OCI-LY1 (cell line): ENCODE measurements at regions not wholly inside any gene's neighbourhood (a gene's known extent, or its start where the extent isn't known, plus 50 kb on each side); places are given as distances from the start of the nearest gene placed in this dataset.

ENCODE experiments used
- H2AFZ ChIP-seq: fragments of 200-600 bp; sonication (generic), shearing (Covaris generic); 2 replicates; pipeline ENCODE4 v1.6.0; 2014; ENCODE audit warnings: antibody characterized with exemption, mild to moderate bottlenecking, low read length
- H3F3A ChIP-seq: fragments of 200-600 bp; sonication (generic), shearing (Covaris generic); 2 replicates; pipeline ENCODE4 v1.6.0; 2014; ENCODE audit warnings: mild to moderate bottlenecking, antibody characterized with exemption, low read length, moderate library complexity; ENCODE audit not compliant: insufficient read depth
- H3K27ac ChIP-seq: fragments of 200-600 bp; sonication (generic); 2 replicates; pipeline ENCODE4 v1.5.1; 2014; ENCODE audit warnings: low read length, mixed run types, mild to moderate bottlenecking, low read depth; ENCODE audit not compliant: poor library complexity, severe bottlenecking
- H3K27me3 ChIP-seq: fragments of 200-600 bp; sonication (generic); 2 replicates; pipeline ENCODE4 v1.6.0; 2014; ENCODE audit warnings: antibody characterized with exemption, mild to moderate bottlenecking, low read length, moderate library complexity; ENCODE audit not compliant: insufficient read depth
- H3K36me3 ChIP-seq: fragments of 200-600 bp; sonication (generic); 2 replicates; pipeline ENCODE4 v1.6.1; 2014; ENCODE audit warnings: mild to moderate bottlenecking, antibody characterized with exemption, low read length, moderate library complexity, mixed read lengths; ENCODE audit not compliant: insufficient read depth
- H3K4me1 ChIP-seq: fragments of 200-600 bp; sonication (generic); 2 replicates; pipeline ENCODE4 v1.5.1; 2014; ENCODE audit warnings: mild to moderate bottlenecking, low read length, moderate library complexity; ENCODE audit not compliant: insufficient read depth, severe bottlenecking
- H3K4me2 ChIP-seq: fragments of 200-600 bp; sonication (generic), shearing (Covaris generic); 2 replicates; pipeline ENCODE4 v1.6.1; 2014; ENCODE audit warnings: low read length
- H3K4me3 ChIP-seq: fragments of 200-600 bp; sonication (generic); 2 replicates; pipeline ENCODE4 v1.5.1; 2014; ENCODE audit warnings: low read length, low read depth, mild to moderate bottlenecking, mixed read lengths; ENCODE audit not compliant: poor library complexity, severe bottlenecking
- H3K79me2 ChIP-seq: fragments of 200-600 bp; shearing (Covaris generic); 2 replicates; pipeline ENCODE4 v1.6.1; 2016; ENCODE audit warnings: mixed run types, low read length, mixed read lengths; ENCODE audit not compliant: insufficient read depth
- H3K9ac ChIP-seq: fragments of 200-600 bp; sonication (generic), shearing (Covaris generic); 2 replicates; pipeline ENCODE4 v1.6.1; 2014; ENCODE audit warnings: mild to moderate bottlenecking, low read length, mixed read lengths
- H3K9me2 ChIP-seq: fragments of 200-600 bp; sonication (generic), shearing (Covaris generic); 2 replicates; pipeline ENCODE4 v1.6.1; 2014; ENCODE audit warnings: low read depth, mild to moderate bottlenecking, low read length, mixed read lengths
- H3K9me3 ChIP-seq: fragments of 200-600 bp; shearing (Covaris generic); 2 replicates; pipeline ENCODE4 v1.6.1; 2014; ENCODE audit warnings: low read length, mixed read lengths
- H4K20me1 ChIP-seq: fragments of 200-600 bp; sonication (generic), shearing (Covaris generic); 2 replicates; pipeline ENCODE4 v1.6.0; 2016; ENCODE audit warnings: mild to moderate bottlenecking, low read length; ENCODE audit not compliant: insufficient read depth
- EZH2 ChIP-seq: fragments of 200-600 bp; sonication (generic), shearing (Covaris generic); IDR thresholded peaks from 2 replicates; pipeline ENCODE4 v1.8.0; 2017; ENCODE audit warnings: borderline replicate concordance, mixed run types, mild to moderate bottlenecking, antibody characterized with exemption, low read length, moderate library complexity, mixed read lengths
- TF ChIP-seq, protein P1 (sequence below): fragments of 200-600 bp; sonication (generic), shearing (Covaris generic); IDR thresholded peaks from 2 replicates; pipeline ENCODE4 v1.5.1; 2017; ENCODE audit warnings: mild to moderate bottlenecking, antibody characterized with exemption, low read length, moderate library complexity, mixed read lengths

DNA sequence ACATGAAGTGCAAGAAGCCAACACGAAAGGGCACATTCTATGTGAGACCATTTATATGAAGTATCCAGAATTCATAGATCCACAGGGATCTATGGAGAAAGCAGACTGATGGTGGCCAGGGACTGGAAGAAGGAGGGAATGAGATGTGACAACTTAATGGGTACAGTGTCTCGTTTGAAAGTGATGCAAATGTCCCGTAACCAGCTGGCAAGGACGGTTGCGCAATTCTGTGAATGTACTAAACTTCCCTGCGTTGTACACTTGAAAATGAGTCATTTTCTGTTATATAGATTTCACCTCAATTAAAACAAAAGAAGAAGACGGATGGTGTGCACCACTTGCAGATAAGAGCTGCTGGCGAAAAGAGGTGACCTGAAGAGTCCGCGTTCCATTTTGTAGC, 861.1 kb downstream of the TYW1 start:
- H3K27ac ChIP-seq: no peak overlapping the region
- no peaks in the 10 kb centered on the region for H4K20me1 ChIP-seq
- H3K4me2 ChIP-seq: no peak overlapping the region
- H3K9me2 ChIP-seq: no peaks in the 10 kb centered on the region
- H3K27me3 ChIP-seq: no peaks in the 10 kb centered on the region
- H2AFZ ChIP-seq: no peak overlapping the region
- no peaks in the 10 kb centered on the region for H3K4me1 ChIP-seq
- no peaks in the 10 kb centered on the region for H3K79me2 ChIP-seq
- H3K4me3 ChIP-seq: no peak overlapping the region
- H3K9me3 ChIP-seq: no peaks in the 10 kb centered on the region
- H3K9ac ChIP-seq: no peak overlapping the region
- H3F3A ChIP-seq: no peaks in the 10 kb centered on the region
- TF ChIP-seq, protein P1, sequence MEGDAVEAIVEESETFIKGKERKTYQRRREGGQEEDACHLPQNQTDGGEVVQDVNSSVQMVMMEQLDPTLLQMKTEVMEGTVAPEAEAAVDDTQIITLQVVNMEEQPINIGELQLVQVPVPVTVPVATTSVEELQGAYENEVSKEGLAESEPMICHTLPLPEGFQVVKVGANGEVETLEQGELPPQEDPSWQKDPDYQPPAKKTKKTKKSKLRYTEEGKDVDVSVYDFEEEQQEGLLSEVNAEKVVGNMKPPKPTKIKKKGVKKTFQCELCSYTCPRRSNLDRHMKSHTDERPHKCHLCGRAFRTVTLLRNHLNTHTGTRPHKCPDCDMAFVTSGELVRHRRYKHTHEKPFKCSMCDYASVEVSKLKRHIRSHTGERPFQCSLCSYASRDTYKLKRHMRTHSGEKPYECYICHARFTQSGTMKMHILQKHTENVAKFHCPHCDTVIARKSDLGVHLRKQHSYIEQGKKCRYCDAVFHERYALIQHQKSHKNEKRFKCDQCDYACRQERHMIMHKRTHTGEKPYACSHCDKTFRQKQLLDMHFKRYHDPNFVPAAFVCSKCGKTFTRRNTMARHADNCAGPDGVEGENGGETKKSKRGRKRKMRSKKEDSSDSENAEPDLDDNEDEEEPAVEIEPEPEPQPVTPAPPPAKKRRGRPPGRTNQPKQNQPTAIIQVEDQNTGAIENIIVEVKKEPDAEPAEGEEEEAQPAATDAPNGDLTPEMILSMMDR: no peak
- no peak for TF ChIP-seq EZH2
- no peaks in the 10 kb centered on the region for H3K36me3 ChIP-seq

DNA sequence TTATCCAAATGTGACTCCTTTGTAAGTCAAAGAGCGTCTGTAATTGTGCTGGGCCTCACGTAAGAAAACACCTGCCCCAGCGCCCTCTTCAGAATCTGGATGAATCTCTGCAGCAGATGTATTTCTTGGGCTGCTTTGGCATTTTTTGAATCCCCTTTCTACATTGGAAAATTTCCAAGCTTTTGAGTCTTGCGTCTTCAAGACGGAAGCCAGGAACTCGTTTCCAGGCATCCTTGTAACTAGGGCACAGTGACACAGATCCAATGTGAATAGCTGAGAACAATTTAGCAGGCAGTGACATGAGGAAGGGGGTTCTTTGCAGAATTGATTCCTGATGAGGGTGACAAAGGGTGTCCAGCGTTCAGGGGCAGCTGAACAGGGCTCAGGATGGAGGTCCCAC, 862.3 kb downstream of the TYW1 start:
- Histone ChIP-seq H3K4me2 (no peak overlapping the region), H3K27me3 (no peaks in the 10 kb centered on the region), H3K9me3 (no peaks in the 10 kb centered on the region), H3K79me2 (no peaks in the 10 kb centered on the region), H3F3A (no peaks in the 10 kb centered on the region), H3K4me1 (no peaks in the 10 kb centered on the region), H3K27ac (no peak overlapping the region), H3K4me3 (no peak overlapping the region), H3K36me3 (no peaks in the 10 kb centered on the region), H3K9ac (no peak overlapping the region), H4K20me1 (no peaks in the 10 kb centered on the region), H3K9me2 (no peaks in the 10 kb centered on the region), H2AFZ (no peak overlapping the region)
- no peak for TF ChIP-seq EZH2
- TF ChIP-seq, protein P1: no peak

DNA sequence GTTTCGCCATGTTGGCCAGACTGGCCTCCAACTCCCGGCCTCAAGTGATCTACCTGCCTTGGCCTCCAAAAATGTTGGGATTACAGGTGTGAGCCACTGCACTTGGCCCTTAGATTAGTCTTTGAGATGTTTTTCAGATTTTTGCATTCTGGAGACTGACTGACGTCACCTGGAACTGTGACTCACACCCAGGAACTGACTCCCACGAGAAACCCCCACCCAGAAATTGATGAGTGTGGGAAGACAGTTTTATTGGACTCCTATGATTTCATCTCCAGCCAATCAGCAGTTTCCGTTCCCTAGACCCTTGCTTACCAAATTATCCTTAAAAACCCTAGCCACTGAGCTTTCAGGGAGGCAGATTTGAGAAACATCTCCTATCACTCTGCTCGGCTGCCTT, 867.3 kb downstream of the TYW1 start:
- no peak for TF ChIP-seq EZH2
- TF ChIP-seq, protein P1: no peak
- no peaks in the 10 kb centered on the region for H3K36me3 ChIP-seq
- no peak overlapping the region for H2AFZ ChIP-seq
- H3K4me1 ChIP-seq: no peaks in the 10 kb centered on the region
- no peaks in the 10 kb centered on the region for H3K9me3 ChIP-seq
- no peaks in the 10 kb centered on the region for H3F3A ChIP-seq
- H3K79me2 ChIP-seq: no peaks in the 10 kb centered on the region
- H3K9me2 ChIP-seq: no peaks in the 10 kb centered on the region
- H3K4me3 ChIP-seq: no peak overlapping the region
- no peak overlapping the region for H3K4me2 ChIP-seq
- H3K9ac ChIP-seq: no peak overlapping the region
- no peaks in the 10 kb centered on the region for H4K20me1 ChIP-seq
- H3K27ac ChIP-seq: no peak overlapping the region
- H3K27me3 ChIP-seq: no peaks in the 10 kb centered on the region
